Vagina (tissue), 2 donors: ENCODE measurements at regions not wholly inside any gene's neighbourhood (a gene's known extent, or its start where the extent isn't known, plus 50 kb on each side); places are given as distances from the start of the nearest gene placed in this dataset. TPM values are rescaled to one million over a fixed set of nuclear protein-coding genes. Genes with fewer than 3 reads are reported as not detected.
"Not testable (repeated sequence)": the region's sequence is repeated elsewhere in the genome, so short reads cannot be mapped to it uniquely, and the experiment has no call there.

Experiments used
- DNase-seq, 2 donors: peaks; one replicate each; pipeline ENCODE4 v3.0.0-alpha.2; 2017; ENCODE audit errors: extremely low spot score in 2 of 2
- H3K27ac ChIP-seq: fragments of 200-600 bp; sonication (generic); one replicate; pipeline ENCODE4 v1.5.1; 2019
- H3K27me3 ChIP-seq: fragments of 200-600 bp; sonication (generic); one replicate; pipeline ENCODE4 v1.5.1; 2019
- H3K36me3 ChIP-seq, 2 donors: fragments of 200-600 bp; sonication (generic); one replicate each; pipeline ENCODE4 v1.5.1; 2017 to 2019
- H3K4me1 ChIP-seq: fragments of 200-600 bp; sonication (generic); one replicate; pipeline ENCODE4 v1.5.1; 2019
- H3K4me3 ChIP-seq, 2 donors: fragments of 200-600 bp; sonication (generic); 1 replicate in 1 of 2; 2 replicates in 1 of 2; pipeline ENCODE4 v1.5.1; 2016 to 2019
- H3K9me3 ChIP-seq: fragments of 200-600 bp; sonication (generic); one replicate; pipeline ENCODE4 v1.5.1; 2019
- CTCF ChIP-seq, 3 experiments: fragments of 450-650 bp in 2 of 3; fragments of 200-600 bp in 1 of 3; sonication (generic) in 1 of 3; IDR thresholded peaks; one replicate each; pipeline ENCODE4 v1.5.1; 2017 to 2019; ENCODE audit warnings: antibody characterized with exemption in 3 of 3, mild to moderate bottlenecking in 2 of 3, moderate library complexity in 2 of 3
- POLR2A ChIP-seq, 2 donors: fragments of 450-650 bp; IDR thresholded peaks; one replicate each; pipeline ENCODE4 v1.6.1; 2017; ENCODE audit warnings: antibody characterized with exemption in 2 of 2, mild to moderate bottlenecking in 2 of 2, moderate library complexity in 2 of 2
- POLR2AphosphoS5 ChIP-seq, 2 donors: sonication (generic); formaldehyde crosslinking; IDR thresholded peaks; one replicate each; pipeline ENCODE4 v1.9.0; 2017; ENCODE audit warnings: antibody characterized with exemption in 2 of 2, mild to moderate bottlenecking in 2 of 2, low read depth in 1 of 2; ENCODE audit not compliant: insufficient read depth in 1 of 2
- intact Hi-C: fragments of 100-400 bp; cut with DNase I; formaldehyde crosslinking; loops from one replicate; pipeline ENCODE4 v1.15.1; 2023
- small RNA-seq: library from RNA; depleted of rRNA; stranded (forward); fragments of <200 nt; gene quantifications from one replicate; pipeline ENCODE3, GENCODE V24; 2016

GRCh38 chr7:85261336-85261735, 74.5 kb upstream of the SEMA3D start:
- Histone ChIP-seq H3K9me3 (no peaks in the 10 kb centered on the region), H3K27me3 (no peaks in the 10 kb centered on the region), H3K27ac (no peak overlapping the region), H3K4me1 (no peaks in the 10 kb centered on the region), H3K36me3 (no peaks in the 10 kb centered on the region), H3K4me3 (no peak overlapping the region)
- intact Hi-C loops, result no loop called here
- no peak for DNase-seq
- no peak for TF ChIP-seq POLR2AphosphoS5 (IDR thresholded peaks at IDR 0.05; ENCODE audit: insufficient read depth in 1 of 2, low read depth in 1 of 2)
- TF ChIP-seq POLR2A (IDR thresholded peaks at IDR 0.05), result no peak
- no peak for TF ChIP-seq CTCF (IDR thresholded peaks at IDR 0.05)

- intact Hi-C loops, H3K27me3 ChIP-seq, H3K9me3 ChIP-seq, DNase-seq, H3K4me3 ChIP-seq, H3K36me3 ChIP-seq, H3K4me1 ChIP-seq, H3K27ac ChIP-seq: not testable (repeated sequence)
Observed at GRCh38 chr7:85249787-85250186, 62.9 kb upstream of the SEMA3D start.

- Histone ChIP-seq H3K36me3 (no peaks in the 10 kb centered on the region), H3K4me3 (no peak overlapping the region), H3K9me3 (no peaks in the 10 kb centered on the region), H3K27ac (no peak overlapping the region), H3K4me1 (no peaks in the 10 kb centered on the region), H3K27me3 (no peaks in the 10 kb centered on the region)
- intact Hi-C loops, result no loop called here
- TF ChIP-seq POLR2AphosphoS5 (IDR thresholded peaks at IDR 0.05; ENCODE audit: insufficient read depth in 1 of 2, low read depth in 1 of 2) (no peak), CTCF (IDR thresholded peaks at IDR 0.05) (no peak), POLR2A (IDR thresholded peaks at IDR 0.05) (no peak)
- no peak for DNase-seq
Observed at GRCh38 chr7:85239109-85239508, 52.3 kb upstream of the SEMA3D start.

- no peaks in the 10 kb centered on the region for H3K9me3 ChIP-seq
- no peak overlapping the region for H3K4me3 ChIP-seq
- H3K27ac ChIP-seq, result no peak overlapping the region
- no peaks in the 10 kb centered on the region for H3K36me3 ChIP-seq
- no peaks in the 10 kb centered on the region for H3K4me1 ChIP-seq
- intact Hi-C loops, result no loop called here
- DNase-seq, result no peak
- no peak for TF ChIP-seq POLR2AphosphoS5 (IDR thresholded peaks at IDR 0.05; ENCODE audit: insufficient read depth in 1 of 2, low read depth in 1 of 2)
- no peak for TF ChIP-seq CTCF (IDR thresholded peaks at IDR 0.05)
- no peaks in the 10 kb centered on the region for H3K27me3 ChIP-seq
Observed at GRCh38 chr7:85237721-85238120, 50.9 kb upstream of the SEMA3D start.

Small RNA genes in the stretch of these regions (small RNA-seq; reads per million reads assigned to genes)
- not detected for gene DYNLL1P7
